ENCODE measurements at regions not wholly inside any gene's neighbourhood (a gene's known extent, or its start where the extent isn't known, plus 50 kb on each side); places are given as distances from the start of the nearest gene placed in this dataset.

GRCh38 chr2:14752295-14752694 is 119.8 kb downstream of the LRATD1 start:
- Histone ChIP-seq H3K9ac (ENCODE audit: insufficient read depth, low read length) (no peak overlapping the region), H2AFZ (ENCODE audit: low read length) (no peak overlapping the region), H4K20me1 (ENCODE audit: control insufficient read depth, extremely low read depth, insufficient read depth, low read length) (no peaks in the 10 kb centered on the region), H3K4me1 (ENCODE audit: control insufficient read depth, extremely low read depth, insufficient read depth, low read length) (peaks cover under 1% of the 10 kb centered on the region), H3K4me2 (ENCODE audit: extremely low read depth, insufficient read depth, low read length) (no peak overlapping the region), H3K36me3 (ENCODE audit: control insufficient read depth, insufficient read depth, low read length) (no peaks in the 10 kb centered on the region), H3K9me3 (ENCODE audit: control insufficient read depth, insufficient read depth, low read depth, low read length) (peaks cover 1% of the 10 kb centered on the region), H3K4me3 (replicated peaks in 1 of 4; ENCODE audit: control extremely low read depth in 1 of 4, insufficient read depth in 1 of 4, low read depth in 3 of 4, low read length in 4 of 4) (no peak overlapping the region), H3K79me2 (ENCODE audit: control insufficient read depth, insufficient read depth, low read length) (no peaks in the 10 kb centered on the region), H3K27ac (ENCODE audit: insufficient read depth, low read length) (no peak overlapping the region), H3K27me3 (ENCODE audit: control insufficient read depth, insufficient read depth, low read length) (no peaks in the 10 kb centered on the region)
- no peak for DNase-seq (ENCODE audit: low read depth in 2 of 2)
- no peak for TF ChIP-seq EZH2 (IDR thresholded peaks at IDR 0.05; ENCODE audit: low read length, missing control alignments)
- TF ChIP-seq CTCF (conservative IDR thresholded peaks at IDR 0.05 in 1 of 2, IDR thresholded peaks at IDR 0.05 in 1 of 2; ENCODE audit: low read depth in 1 of 2, low read length in 2 of 2): no peak

GRCh38 chr2:14756122-14756541 is 123.6 kb downstream of the LRATD1 start:
- H3K36me3 ChIP-seq (ENCODE audit: control insufficient read depth, insufficient read depth, low read length): no peaks in the 10 kb centered on the region
- no peaks in the 10 kb centered on the region for H3K79me2 ChIP-seq (ENCODE audit: control insufficient read depth, insufficient read depth, low read length)
- H4K20me1 ChIP-seq (ENCODE audit: control insufficient read depth, extremely low read depth, insufficient read depth, low read length): no peaks in the 10 kb centered on the region
- peak overlapping the region; percentile 12 for H2AFZ ChIP-seq (ENCODE audit: low read length)
- H3K4me3 ChIP-seq (replicated peaks in 1 of 4; ENCODE audit: control extremely low read depth in 1 of 4, insufficient read depth in 1 of 4, low read depth in 3 of 4, low read length in 4 of 4): no peak overlapping the region
- H3K27me3 ChIP-seq (ENCODE audit: control insufficient read depth, insufficient read depth, low read length): no peaks in the 10 kb centered on the region
- H3K27ac ChIP-seq (ENCODE audit: insufficient read depth, low read length): peak overlapping the region; percentile 54
- peaks cover 2% of the 10 kb centered on the region for H3K4me1 ChIP-seq (ENCODE audit: control insufficient read depth, extremely low read depth, insufficient read depth, low read length)
- H3K4me2 ChIP-seq (ENCODE audit: extremely low read depth, insufficient read depth, low read length): peak overlapping the region; percentile 27
- TF ChIP-seq CTCF (conservative IDR thresholded peaks at IDR 0.05 in 1 of 2, IDR thresholded peaks at IDR 0.05 in 1 of 2; ENCODE audit: low read depth in 1 of 2, low read length in 2 of 2) (no peak), EZH2 (IDR thresholded peaks at IDR 0.05; ENCODE audit: low read length, missing control alignments) (no peak)
- no peaks in the 10 kb centered on the region for H3K9me3 ChIP-seq (ENCODE audit: control insufficient read depth, insufficient read depth, low read depth, low read length)
- no peak overlapping the region for H3K9ac ChIP-seq (ENCODE audit: insufficient read depth, low read length)
- DNase-seq (ENCODE audit: low read depth in 2 of 2): peak; percentile 19 to 86

GRCh38 chr2:14756981-14757657 is 124.6 kb downstream of the LRATD1 start:
- TF ChIP-seq EZH2 (IDR thresholded peaks at IDR 0.05; ENCODE audit: low read length, missing control alignments): no peak
- no peaks in the 10 kb centered on the region for H4K20me1 ChIP-seq (ENCODE audit: control insufficient read depth, extremely low read depth, insufficient read depth, low read length)
- no peak overlapping the region for H3K4me2 ChIP-seq (ENCODE audit: extremely low read depth, insufficient read depth, low read length)
- H3K4me3 ChIP-seq (replicated peaks in 1 of 4; ENCODE audit: control extremely low read depth in 1 of 4, insufficient read depth in 1 of 4, low read depth in 3 of 4, low read length in 4 of 4): no peak overlapping the region
- H3K27ac ChIP-seq (ENCODE audit: insufficient read depth, low read length): no peak overlapping the region
- no peaks in the 10 kb centered on the region for H3K36me3 ChIP-seq (ENCODE audit: control insufficient read depth, insufficient read depth, low read length)
- H2AFZ ChIP-seq (ENCODE audit: low read length): no peak overlapping the region
- no peak overlapping the region for H3K9ac ChIP-seq (ENCODE audit: insufficient read depth, low read length)
- H3K4me1 ChIP-seq (ENCODE audit: control insufficient read depth, extremely low read depth, insufficient read depth, low read length): peaks cover 2% of the 10 kb centered on the region
- H3K9me3 ChIP-seq (ENCODE audit: control insufficient read depth, insufficient read depth, low read depth, low read length): no peaks in the 10 kb centered on the region
- H3K79me2 ChIP-seq (ENCODE audit: control insufficient read depth, insufficient read depth, low read length): no peaks in the 10 kb centered on the region
- peak; percentile 85 to 98 for DNase-seq (ENCODE audit: low read depth in 2 of 2)
- no peaks in the 10 kb centered on the region for H3K27me3 ChIP-seq (ENCODE audit: control insufficient read depth, insufficient read depth, low read length)
